WTC11 (cell line): ENCODE measurements at regions not wholly inside any gene's neighbourhood (a gene's known extent, or its start where the extent isn't known, plus 50 kb on each side); places are given as distances from the start of the nearest gene placed in this dataset.

ENCODE experiments used
- ATAC-seq: fragments of 200-7000 bp; cut with Tn5 transposase; 2 replicates; pipeline ENCODE4 v1.10.0; 2021; ENCODE audit warnings: mild to moderate bottlenecking, moderate library complexity
- CTCF ChIA-PET: fragments of 300-600 bp; sonication (Branson Sonifier 250); formaldehyde crosslinking; loops from one replicate; lab custom pipeline; 2021; ENCODE audit warnings: antibody characterized with exemption; lab: Charles Lee
- POLR2A ChIA-PET: fragments of 350-600 bp; sonication (Branson Sonifier 250); formaldehyde crosslinking; loops from one replicate; lab custom pipeline; 2021; ENCODE audit warnings: antibody characterized with exemption; lab: Charles Lee
- DNase-seq: peaks from one replicate; pipeline ENCODE4 v3.0.0; 2021; ENCODE audit warnings: low spot score
- H3K27ac Mint-ChIP-seq: 2 replicates; pipeline ENCODE4 v1.8.0; 2021; ENCODE audit warnings: mixed read lengths
- H3K27me3 Mint-ChIP-seq: 2 replicates; pipeline ENCODE4 v1.8.0; 2021; ENCODE audit warnings: low read depth, mild to moderate bottlenecking, moderate library complexity, mixed read lengths
- H3K36me3 Mint-ChIP-seq: 2 replicates; pipeline ENCODE4 v1.8.0; 2021; ENCODE audit warnings: mixed read lengths
- H3K4me1 Mint-ChIP-seq: 2 replicates; pipeline ENCODE4 v1.8.0; 2022; ENCODE audit warnings: mixed read lengths
- H3K4me3 Mint-ChIP-seq: 2 replicates; pipeline ENCODE4 v1.8.0; 2021; ENCODE audit warnings: mild to moderate bottlenecking, moderate library complexity, mixed read lengths
- H3K9me3 Mint-ChIP-seq: 2 replicates; pipeline ENCODE4 v1.8.0; 2021; ENCODE audit warnings: mixed read lengths
- ATF3 ChIP-seq: sonication (generic); formaldehyde crosslinking; conservative IDR thresholded peaks from 2 replicates; pipeline ENCODE4 v1.8.1; 2022; ENCODE audit warnings: mild to moderate bottlenecking, missing genetic modification reagents
- CREM ChIP-seq: sonication (generic); formaldehyde crosslinking; IDR thresholded peaks from 2 replicates; pipeline ENCODE4 v1.8.1; 2022; ENCODE audit warnings: mild to moderate bottlenecking, missing genetic modification reagents, moderate library complexity
- ELF4 ChIP-seq: sonication (generic); formaldehyde crosslinking; IDR thresholded peaks from 2 replicates; pipeline ENCODE4 v1.8.1; 2022; ENCODE audit warnings: low read depth, mild to moderate bottlenecking, moderate library complexity, missing genetic modification reagents
- EMX1 ChIP-seq: fragments of 250-450 bp; sonication (Bioruptor Pico); IDR thresholded peaks from 2 replicates; pipeline ENCODE4 v1.8.0; 2021; ENCODE audit warnings: mild to moderate bottlenecking
- FOXK1 ChIP-seq: sonication (generic); formaldehyde crosslinking; IDR thresholded peaks from 2 replicates; pipeline ENCODE4 v1.8.0; 2022; ENCODE audit warnings: mild to moderate bottlenecking, moderate library complexity, missing genetic modification reagents
- FOXP1 ChIP-seq: sonication (generic); formaldehyde crosslinking; IDR thresholded peaks from 2 replicates; pipeline ENCODE4 v1.8.0; 2022; ENCODE audit warnings: missing genetic modification reagents, mild to moderate bottlenecking, moderate library complexity, borderline replicate concordance
- IRF2 ChIP-seq: sonication (generic); formaldehyde crosslinking; IDR thresholded peaks from 2 replicates; pipeline ENCODE4 v1.8.0; 2022; ENCODE audit warnings: low read depth, missing genetic modification reagents, borderline replicate concordance
- MLX ChIP-seq: sonication (generic); formaldehyde crosslinking; IDR thresholded peaks from 2 replicates; pipeline ENCODE4 v1.8.1; 2023; ENCODE audit warnings: mild to moderate bottlenecking, missing genetic modification reagents, moderate library complexity
- MYBL2 ChIP-seq: sonication (generic); formaldehyde crosslinking; IDR thresholded peaks from 2 replicates; pipeline ENCODE4 v1.8.1; 2023; ENCODE audit warnings: mild to moderate bottlenecking, moderate library complexity, missing genetic modification reagents
- NFATC4 ChIP-seq: fragments of 250-450 bp; sonication (Bioruptor Pico); IDR thresholded peaks from 2 replicates; pipeline ENCODE4 v1.9.0; 2021; ENCODE audit warnings: mild to moderate bottlenecking
- NR2C2 ChIP-seq: sonication (generic); formaldehyde crosslinking; IDR thresholded peaks from 2 replicates; pipeline ENCODE4 v1.8.0; 2022; ENCODE audit warnings: mild to moderate bottlenecking, missing genetic modification reagents
- TEAD4 ChIP-seq: sonication (generic); formaldehyde crosslinking; IDR thresholded peaks from 2 replicates; pipeline ENCODE4 v1.8.0; 2022; ENCODE audit warnings: mild to moderate bottlenecking, missing genetic modification reagents
- USF1 ChIP-seq: sonication (generic); formaldehyde crosslinking; IDR thresholded peaks from 2 replicates; pipeline ENCODE4 v1.8.0; 2022; ENCODE audit warnings: mild to moderate bottlenecking, missing genetic modification reagents
- ZBTB21 ChIP-seq: sonication (generic); formaldehyde crosslinking; IDR thresholded peaks from 2 replicates; pipeline ENCODE4 v1.8.1; 2023; ENCODE audit warnings: mild to moderate bottlenecking, missing genetic modification reagents, borderline replicate concordance
- ZBTB43 ChIP-seq: sonication (generic); formaldehyde crosslinking; IDR thresholded peaks from 2 replicates; pipeline ENCODE4 v1.8.1; 2023; ENCODE audit warnings: mild to moderate bottlenecking, missing genetic modification reagents
- ZMAT4 ChIP-seq: fragments of 250-450 bp; sonication (Bioruptor Pico); IDR thresholded peaks from 2 replicates; pipeline ENCODE4 v1.9.0; 2021; ENCODE audit warnings: mild to moderate bottlenecking
- ZNF138 ChIP-seq: sonication (generic); formaldehyde crosslinking; conservative IDR thresholded peaks from 2 replicates; pipeline ENCODE4 v1.8.1; 2022; ENCODE audit warnings: mild to moderate bottlenecking, moderate library complexity, missing genetic modification reagents
- ZNF317 ChIP-seq: sonication (generic); formaldehyde crosslinking; IDR thresholded peaks from 2 replicates; pipeline ENCODE4 v1.8.1; 2023; ENCODE audit warnings: low read depth, mild to moderate bottlenecking, moderate library complexity, missing genetic modification reagents, borderline replicate concordance
- ZNF423 ChIP-seq: fragments of 250-450 bp; sonication (Bioruptor Pico); IDR thresholded peaks from 2 replicates; pipeline ENCODE4 v2.1.2; 2022; ENCODE audit warnings: mild to moderate bottlenecking, moderate library complexity
- ZNF512 ChIP-seq: sonication (generic); formaldehyde crosslinking; IDR thresholded peaks from 2 replicates; pipeline ENCODE4 v1.8.1; 2022; ENCODE audit warnings: missing genetic modification reagents, borderline replicate concordance
- ZNF532 ChIP-seq: fragments of 250-450 bp; sonication (Bioruptor Pico); IDR thresholded peaks from 2 replicates; pipeline ENCODE4 v1.9.0; 2021; ENCODE audit warnings: mild to moderate bottlenecking, borderline replicate concordance

- no peak for TF ChIP-seq ZMAT4
- TF ChIP-seq TEAD4: no peak
- TF ChIP-seq FOXP1: no peak
- no peak for TF ChIP-seq MLX (CRISPR knock-in tag)
Observed at GRCh38 chr3:24605511-24606028, 110.9 kb upstream of the THRB start (continued).

- ATAC-seq: no peak
- no peak overlapping the region for H3K4me3 Mint-ChIP-seq
- CTCF ChIA-PET: no interaction called here
- H3K27me3 Mint-ChIP-seq: no peaks in the 10 kb centered on the region
- H3K9me3 Mint-ChIP-seq: peaks cover 4% of the 10 kb centered on the region
- TF ChIP-seq ZNF512 (CRISPR knock-in tag) (no peak), MYBL2 (CRISPR knock-in tag) (no peak), ZNF423 (CRISPR knock-in tag) (no peak), NR2C2 (CRISPR knock-in tag) (no peak), ZNF138 (CRISPR knock-in tag) (no peak), ELF4 (CRISPR knock-in tag) (no peak), ZMAT4 (no peak), FOXK1 (no peak)
- no peak for DNase-seq
- no peak overlapping the region for H3K27ac Mint-ChIP-seq
- H3K4me1 Mint-ChIP-seq: peaks cover 20% of the 10 kb centered on the region
- 0 out of 2 replicates have a peak, but pooled peaks cover 3% of the 10 kb centered on the region for H3K36me3 Mint-ChIP-seq
- POLR2A ChIA-PET: interaction anchor here (0.6 kb wide), 1 partner anchor 881 kb away, joined by 9 read pairs; no protein-coding TSS in a partner anchor
Observed at GRCh38 chr3:24607281-24607680, 112.6 kb upstream of the THRB start.

GRCh38 chr3:24608701-24609390 lies 114.2 kb upstream of the THRB start:
- Mint-ChIP-seq H3K27me3 (no peaks in the 10 kb centered on the region), H3K4me3 (no peak overlapping the region), H3K4me1 (peaks cover 22% of the 10 kb centered on the region), H3K9me3 (peaks cover 4% of the 10 kb centered on the region), H3K27ac (no peak overlapping the region), H3K36me3 (0 out of 2 replicates have a peak, but pooled peaks cover 3% of the 10 kb centered on the region)
- DNase-seq (no peak), ATAC-seq (no peak)
- POLR2A ChIA-PET: no interaction called here
- CTCF ChIA-PET: interaction anchor here (1.3 kb wide), 1 partner anchor 344 kb away, joined by 3 read pairs; no protein-coding TSS in a partner anchor
- TF ChIP-seq ZBTB43 (CRISPR knock-in tag) (no peak), ZNF532 (CRISPR knock-in tag) (no peak), NFATC4 (CRISPR knock-in tag) (no peak), ATF3 (CRISPR knock-in tag) (no peak), NR2C2 (CRISPR knock-in tag) (no peak), ZBTB21 (CRISPR knock-in tag) (no peak), CREM (CRISPR knock-in tag) (no peak), IRF2 (no peak), USF1 (CRISPR knock-in tag) (no peak), EMX1 (CRISPR knock-in tag) (no peak), ZNF317 (CRISPR knock-in tag) (no peak), ZNF138 (CRISPR knock-in tag) (no peak)
